ENCODE measurements at regions not wholly inside any gene's neighbourhood (a gene's known extent, or its start where the extent isn't known, plus 50 kb on each side); places are given as distances from the start of the nearest gene placed in this dataset.
"Not testable (repeated sequence)": the region's sequence is repeated elsewhere in the genome, so short reads cannot be mapped to it uniquely, and the experiment has no call there.

GRCh38 chr5:42989190-42989589 is 50.9 kb downstream of the ANXA2R start:
- no peak for DNase-seq (ENCODE audit: low spot score)

GRCh38 chr5:42988568-42988967 is 51.6 kb downstream of the ANXA2R start:
- DNase-seq (ENCODE audit: low spot score), result no peak

- DNase-seq (ENCODE audit: low spot score), result peak; percentile 78
Observed at GRCh38 chr5:42985129-42986037, 54.7 kb downstream of the ANXA2R start.

GRCh38 chr5:42984307-42984706 is 55.8 kb downstream of the ANXA2R start:
- DNase-seq (ENCODE audit: low spot score), result no peak

- no peak for DNase-seq (ENCODE audit: low spot score)
Observed at GRCh38 chr5:42982107-42982622, 58.0 kb downstream of the ANXA2R start.

GRCh38 chr5:42981417-42982106 is 58.6 kb downstream of the ANXA2R start:
- DNase-seq (ENCODE audit: low spot score), result not testable (repeated sequence)

- DNase-seq (ENCODE audit: low spot score), result not testable (repeated sequence)
Observed at GRCh38 chr5:42981015-42981414, 59.1 kb downstream of the ANXA2R start.

GRCh38 chr5:42980391-42980790 is 59.7 kb downstream of the ANXA2R start:
- DNase-seq (ENCODE audit: low spot score), result not testable (repeated sequence)

- DNase-seq (ENCODE audit: low spot score), result not testable (repeated sequence)
Observed at GRCh38 chr5:42979242-42979641, 60.9 kb downstream of the ANXA2R start.

- DNase-seq (ENCODE audit: low spot score), result no peak
Observed at GRCh38 chr5:42974536-42974935, 65.6 kb downstream of the ANXA2R start.

GRCh38 chr5:42970636-42971559 is 69.2 kb downstream of the ANXA2R start:
- no peak for DNase-seq (ENCODE audit: low spot score)

GRCh38 chr5:42965934-42966333 is 74.2 kb downstream of the ANXA2R start:
- DNase-seq (ENCODE audit: low spot score), result no peak

- no peak for DNase-seq (ENCODE audit: low spot score)
Observed at GRCh38 chr5:42963412-42963811, 76.7 kb downstream of the ANXA2R start.

- DNase-seq (ENCODE audit: low spot score), result no peak
Observed at GRCh38 chr5:42962124-42962523, 78.0 kb downstream of the ANXA2R start.

- DNase-seq (ENCODE audit: low spot score), result no peak
Observed at GRCh38 chr5:42960506-42960905, 79.6 kb downstream of the ANXA2R start.

GRCh38 chr5:42956551-42956950 is 83.6 kb downstream of the ANXA2R start:
- no peak for DNase-seq (ENCODE audit: low spot score)

GRCh38 chr5:42953041-42953440 is 87.1 kb downstream of the ANXA2R start:
- DNase-seq (ENCODE audit: low spot score), result no peak

GRCh38 chr5:42952578-42952974 is 87.5 kb downstream of the ANXA2R start:
- no peak for DNase-seq (ENCODE audit: low spot score)

GRCh38 chr5:42951293-42951840 is 88.8 kb downstream of the ANXA2R start:
- no peak for DNase-seq (ENCODE audit: low spot score)

- DNase-seq (ENCODE audit: low spot score), result peak; percentile 92
Observed at GRCh38 chr5:42950456-42951292, 89.4 kb downstream of the ANXA2R start.

- DNase-seq (ENCODE audit: low spot score), result no peak
Observed at GRCh38 chr5:42950116-42950455, 90.0 kb downstream of the ANXA2R start.

Measured in RKO (cell line).